ENCODE measurements at regions not wholly inside any gene's neighbourhood (a gene's known extent, or its start where the extent isn't known, plus 50 kb on each side); places are given as distances from the start of the nearest gene placed in this dataset.
"Not testable (repeated sequence)": the region's sequence is repeated elsewhere in the genome, so short reads cannot be mapped to it uniquely, and the experiment has no call there.

DNA sequence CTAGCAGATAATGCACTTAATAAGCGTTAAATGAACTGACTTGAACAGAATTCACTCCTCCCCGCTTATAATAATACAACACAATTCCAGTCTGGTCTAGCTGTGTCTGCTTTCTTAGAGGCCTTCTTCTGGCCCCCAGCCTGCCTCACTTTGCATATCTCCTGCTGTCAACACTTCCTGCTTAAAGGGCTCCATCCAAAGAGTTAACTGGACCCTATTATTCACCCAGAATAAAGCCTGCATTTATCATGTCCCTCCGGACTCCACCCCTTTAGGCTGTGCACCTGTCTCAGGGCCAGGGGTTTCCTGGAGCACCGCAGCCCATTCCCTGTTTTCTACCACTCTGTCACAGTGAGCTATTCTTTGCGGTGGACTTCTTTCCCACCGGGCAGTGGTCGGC is 115.4 kb upstream of the FOXN2 start:
- no peak overlapping the region for H3K4me3 ChIP-seq
- H3K27ac ChIP-seq: no peak overlapping the region
- intact Hi-C loops (cut with DNase I): no loop called here
- peaks cover 25% of the 10 kb centered on the region for H3K4me1 ChIP-seq
- DNase-seq: no peak
- no peak for ATAC-seq
- H3K9me3 ChIP-seq: no peaks in the 10 kb centered on the region
- no peaks in the 10 kb centered on the region for H3K27me3 ChIP-seq (ENCODE audit: low read depth)
- TF ChIP-seq, protein P1, sequence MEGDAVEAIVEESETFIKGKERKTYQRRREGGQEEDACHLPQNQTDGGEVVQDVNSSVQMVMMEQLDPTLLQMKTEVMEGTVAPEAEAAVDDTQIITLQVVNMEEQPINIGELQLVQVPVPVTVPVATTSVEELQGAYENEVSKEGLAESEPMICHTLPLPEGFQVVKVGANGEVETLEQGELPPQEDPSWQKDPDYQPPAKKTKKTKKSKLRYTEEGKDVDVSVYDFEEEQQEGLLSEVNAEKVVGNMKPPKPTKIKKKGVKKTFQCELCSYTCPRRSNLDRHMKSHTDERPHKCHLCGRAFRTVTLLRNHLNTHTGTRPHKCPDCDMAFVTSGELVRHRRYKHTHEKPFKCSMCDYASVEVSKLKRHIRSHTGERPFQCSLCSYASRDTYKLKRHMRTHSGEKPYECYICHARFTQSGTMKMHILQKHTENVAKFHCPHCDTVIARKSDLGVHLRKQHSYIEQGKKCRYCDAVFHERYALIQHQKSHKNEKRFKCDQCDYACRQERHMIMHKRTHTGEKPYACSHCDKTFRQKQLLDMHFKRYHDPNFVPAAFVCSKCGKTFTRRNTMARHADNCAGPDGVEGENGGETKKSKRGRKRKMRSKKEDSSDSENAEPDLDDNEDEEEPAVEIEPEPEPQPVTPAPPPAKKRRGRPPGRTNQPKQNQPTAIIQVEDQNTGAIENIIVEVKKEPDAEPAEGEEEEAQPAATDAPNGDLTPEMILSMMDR (IDR thresholded peaks at IDR 0.05): no peak
- no peaks in the 10 kb centered on the region for H3K36me3 ChIP-seq

DNA sequence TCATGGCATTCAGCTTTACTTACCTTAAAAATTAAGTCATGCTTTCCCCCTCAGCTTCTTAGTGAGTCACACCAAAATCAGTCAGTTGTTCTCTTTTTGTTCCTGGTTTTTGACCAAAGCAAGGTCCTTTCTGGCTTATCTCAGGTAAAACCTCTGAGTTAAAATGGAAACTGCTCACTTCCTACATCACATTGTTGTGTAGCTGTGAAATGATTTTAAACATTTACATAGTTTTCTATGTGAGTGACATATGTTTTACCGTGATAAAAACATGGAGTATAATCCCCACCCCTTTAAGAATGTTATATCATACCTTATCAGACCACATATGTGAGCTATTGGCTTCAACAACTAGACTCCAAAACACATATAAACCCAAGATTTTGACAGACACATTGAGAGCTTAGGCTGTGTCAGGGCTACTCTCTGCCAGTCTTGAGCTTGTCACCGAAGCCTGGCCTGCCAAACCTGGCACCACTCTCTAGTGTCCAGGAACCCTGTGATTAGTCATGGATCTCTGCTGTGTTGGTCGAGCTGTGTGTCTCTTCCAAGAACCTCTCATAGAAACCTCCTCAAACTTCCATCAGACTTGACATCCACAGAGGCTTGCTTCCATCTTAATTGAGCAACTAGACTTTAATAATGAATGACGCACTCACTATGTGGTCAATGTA is 113.7 kb upstream of the FOXN2 start:
- H3K9me3 ChIP-seq: no peaks in the 10 kb centered on the region
- no peak for DNase-seq
- no peak for ATAC-seq
- H3K4me1 ChIP-seq: peaks cover 25% of the 10 kb centered on the region
- intact Hi-C loops (cut with DNase I): no loop called here
- no peaks in the 10 kb centered on the region for H3K27me3 ChIP-seq (ENCODE audit: low read depth)
- no peak overlapping the region for H3K27ac ChIP-seq
- H3K4me3 ChIP-seq: no peak overlapping the region
- H3K36me3 ChIP-seq: no peaks in the 10 kb centered on the region
- TF ChIP-seq, protein P1 (IDR thresholded peaks at IDR 0.05): no peak

DNA sequence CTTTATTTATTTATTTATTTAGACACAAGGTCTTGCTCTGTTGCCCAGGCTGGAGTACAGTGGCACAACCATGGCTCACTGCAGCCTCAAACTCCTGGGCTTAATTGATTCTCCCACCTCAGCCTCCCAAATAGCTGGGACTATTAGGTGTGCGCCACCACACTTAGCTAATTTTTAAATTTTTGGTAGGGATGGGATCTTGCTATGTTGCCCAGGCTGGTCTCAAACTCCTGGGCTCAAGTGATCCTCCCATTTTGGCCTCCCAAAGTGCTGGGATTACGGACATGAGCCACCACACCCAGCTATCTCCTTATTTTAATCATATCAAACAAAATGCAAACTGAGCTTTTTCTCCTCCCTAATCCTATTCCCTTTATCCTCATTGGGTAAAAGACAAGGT is 113.0 kb upstream of the FOXN2 start:
- H3K27me3 ChIP-seq (ENCODE audit: low read depth); H3K27ac ChIP-seq; H3K4me3 ChIP-seq; DNase-seq; intact Hi-C loops (cut with DNase I); H3K9me3 ChIP-seq; ATAC-seq; H3K36me3 ChIP-seq: not testable (repeated sequence)
- H3K4me1 ChIP-seq: peaks cover 20% of the 10 kb centered on the region

DNA sequence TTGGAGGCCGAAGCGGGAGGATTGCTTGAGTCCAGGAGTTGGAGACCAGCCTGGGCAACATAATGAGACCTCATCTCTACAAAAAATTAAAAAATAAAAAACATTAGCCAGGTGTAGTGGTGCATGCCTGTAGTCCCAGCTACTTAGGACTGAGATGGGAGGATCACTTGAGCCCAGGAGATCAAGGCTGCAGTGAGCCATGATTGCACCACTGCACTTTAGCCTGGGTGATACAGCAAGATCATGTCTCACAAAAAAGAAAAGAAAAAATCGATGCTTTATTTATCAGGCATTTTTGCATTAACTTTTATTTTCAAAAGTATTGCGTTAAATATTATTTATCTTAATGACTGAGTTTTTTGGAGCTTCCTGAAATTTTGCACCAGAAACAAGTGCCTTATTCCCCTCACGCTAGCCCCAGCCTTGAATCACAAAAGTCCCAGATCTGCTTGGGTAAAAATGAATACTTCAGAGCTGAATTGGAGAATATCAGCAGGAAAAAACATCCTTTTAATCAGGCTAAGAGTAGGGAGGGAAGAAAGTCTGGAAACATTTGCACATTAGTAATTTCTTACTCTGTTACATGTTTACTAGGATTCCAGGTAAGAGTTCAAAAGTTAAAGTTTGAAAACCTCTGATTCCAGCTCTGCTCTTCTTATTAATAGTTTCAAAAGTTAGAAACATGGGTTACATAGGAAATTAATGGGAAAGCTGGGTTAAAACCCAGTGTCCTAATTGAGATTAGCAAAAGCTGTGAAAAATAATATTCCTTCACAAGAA is 111.4 kb upstream of the FOXN2 start:
- no peak for ATAC-seq
- no peaks in the 10 kb centered on the region for H3K36me3 ChIP-seq
- TF ChIP-seq, protein P1 (IDR thresholded peaks at IDR 0.05): no peak

DNA sequence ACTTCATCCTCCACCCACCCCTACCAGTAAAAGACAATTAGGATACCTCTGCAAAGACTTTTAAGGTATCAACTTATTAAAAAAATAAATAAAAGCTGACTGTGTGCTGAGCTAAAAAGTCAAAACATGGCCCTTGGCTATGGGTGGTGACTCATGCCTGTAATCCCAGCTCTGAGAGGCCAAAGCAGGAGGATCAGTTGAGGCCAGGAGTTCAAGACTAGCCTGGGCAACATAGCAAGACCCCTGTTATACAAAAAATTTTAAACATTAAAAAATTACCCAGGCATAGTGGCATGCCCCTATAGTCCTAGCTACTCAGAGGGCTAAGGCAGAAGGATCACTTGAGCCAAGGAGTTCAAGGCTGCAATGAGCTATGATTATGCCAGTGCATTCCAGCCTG is 110.8 kb upstream of the FOXN2 start:
- Histone ChIP-seq H3K27ac (no peak overlapping the region), H3K27me3 (ENCODE audit: low read depth) (no peaks in the 10 kb centered on the region), H3K4me3 (no peak overlapping the region), H3K36me3 (no peaks in the 10 kb centered on the region), H3K9me3 (no peaks in the 10 kb centered on the region), H3K4me1 (peaks cover 20% of the 10 kb centered on the region)
- DNase-seq (no peak), ATAC-seq (no peak)
- intact Hi-C loops (cut with DNase I): no loop called here
- TF ChIP-seq, protein P1 (IDR thresholded peaks at IDR 0.05): no peak

More for the DNA sequence above, 111.4 kb upstream of the FOXN2 start:
- intact Hi-C loops (cut with DNase I): no loop called here
- Histone ChIP-seq H3K4me3 (no peak overlapping the region), H3K27me3 (ENCODE audit: low read depth) (no peaks in the 10 kb centered on the region), H3K27ac (no peak overlapping the region), H3K4me1 (peaks cover 14% of the 10 kb centered on the region), H3K9me3 (no peaks in the 10 kb centered on the region)
- DNase-seq: no peak

DNA sequence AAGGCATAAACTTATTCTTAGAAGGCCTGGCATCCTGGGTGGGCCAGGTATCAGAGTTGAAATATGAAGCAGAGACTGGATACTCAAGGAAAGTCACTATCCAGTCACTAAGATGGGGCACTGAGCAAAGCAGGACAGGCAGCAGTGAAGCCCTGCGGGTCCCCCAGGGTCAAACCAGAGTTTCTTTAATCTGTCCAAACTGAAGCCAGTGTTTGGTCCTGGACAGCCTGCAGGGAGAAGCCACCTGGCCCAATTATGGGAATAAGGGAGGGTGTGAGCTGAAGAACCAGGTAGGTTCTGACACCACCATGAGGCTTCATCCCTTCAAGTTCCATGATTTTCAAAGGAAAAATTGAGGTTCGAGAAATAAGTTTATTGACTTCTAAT is 109.7 kb upstream of the FOXN2 start:
- Histone ChIP-seq H3K9me3 (no peaks in the 10 kb centered on the region), H3K36me3 (no peaks in the 10 kb centered on the region), H3K27ac (no peak overlapping the region), H3K4me1 (peaks cover 24% of the 10 kb centered on the region), H3K27me3 (ENCODE audit: low read depth) (no peaks in the 10 kb centered on the region), H3K4me3 (no peak overlapping the region)
- no peak for ATAC-seq
- intact Hi-C loops (cut with DNase I): no loop called here
- TF ChIP-seq, protein P1 (IDR thresholded peaks at IDR 0.05): no peak
- DNase-seq: no peak
